Astrocyte of the spinal cord (primary cell): ENCODE measurements at regions not wholly inside any gene's neighbourhood (a gene's known extent, or its start where the extent isn't known, plus 50 kb on each side); places are given as distances from the start of the nearest gene placed in this dataset.

Experiments
- DNase-seq: peaks from one replicate; pipeline ENCODE4 v3.0.0; 2011; ENCODE audit warnings: low read depth, low spot score
- H3K4me3 ChIP-seq: 2 replicates; pipeline ENCODE4 v1.5.1; 2011; ENCODE audit warnings: low read depth, mild to moderate bottlenecking, low read length, moderate library complexity
- in situ Hi-C: cut with HindIII; loops from 2 replicates; pipeline ENCODE4 v1.10.0; 2017; ENCODE audit warnings: low sequenced_read_pairs
- TF ChIP-seq, protein P1 (sequence below): IDR thresholded peaks from 2 replicates; pipeline ENCODE4 v1.5.1; 2012; ENCODE audit warnings: low read depth, mild to moderate bottlenecking, low read length, inconsistent platforms

DNA sequence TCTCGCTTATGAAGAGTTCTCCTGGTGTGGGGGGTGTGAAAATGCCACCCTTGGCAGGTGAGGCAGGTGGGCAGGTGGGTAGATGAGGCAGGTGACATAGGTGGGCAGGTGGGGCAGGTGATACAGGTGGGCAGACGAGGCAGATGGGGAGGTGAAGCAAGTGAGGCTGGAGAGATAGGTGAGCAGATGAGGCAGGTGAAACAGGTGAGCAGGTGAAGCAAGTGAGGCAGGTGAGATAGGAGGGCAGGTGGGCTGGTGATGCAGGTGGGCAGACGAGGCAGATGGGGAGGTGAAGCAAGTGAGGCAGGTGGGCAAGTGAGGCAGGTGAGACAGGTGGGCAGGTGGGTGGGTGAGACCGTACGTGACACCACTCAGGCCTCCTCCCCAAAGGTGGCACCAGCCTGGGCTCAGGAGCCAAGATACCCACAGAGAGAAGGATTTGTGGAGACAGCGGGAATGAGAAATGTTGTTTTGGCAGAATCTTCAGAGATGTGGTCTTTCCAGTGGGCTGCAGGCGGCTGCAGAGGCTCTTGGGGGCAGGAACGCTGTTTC, 232.3 kb upstream of the MYT1L start:
- TF ChIP-seq, protein P1, sequence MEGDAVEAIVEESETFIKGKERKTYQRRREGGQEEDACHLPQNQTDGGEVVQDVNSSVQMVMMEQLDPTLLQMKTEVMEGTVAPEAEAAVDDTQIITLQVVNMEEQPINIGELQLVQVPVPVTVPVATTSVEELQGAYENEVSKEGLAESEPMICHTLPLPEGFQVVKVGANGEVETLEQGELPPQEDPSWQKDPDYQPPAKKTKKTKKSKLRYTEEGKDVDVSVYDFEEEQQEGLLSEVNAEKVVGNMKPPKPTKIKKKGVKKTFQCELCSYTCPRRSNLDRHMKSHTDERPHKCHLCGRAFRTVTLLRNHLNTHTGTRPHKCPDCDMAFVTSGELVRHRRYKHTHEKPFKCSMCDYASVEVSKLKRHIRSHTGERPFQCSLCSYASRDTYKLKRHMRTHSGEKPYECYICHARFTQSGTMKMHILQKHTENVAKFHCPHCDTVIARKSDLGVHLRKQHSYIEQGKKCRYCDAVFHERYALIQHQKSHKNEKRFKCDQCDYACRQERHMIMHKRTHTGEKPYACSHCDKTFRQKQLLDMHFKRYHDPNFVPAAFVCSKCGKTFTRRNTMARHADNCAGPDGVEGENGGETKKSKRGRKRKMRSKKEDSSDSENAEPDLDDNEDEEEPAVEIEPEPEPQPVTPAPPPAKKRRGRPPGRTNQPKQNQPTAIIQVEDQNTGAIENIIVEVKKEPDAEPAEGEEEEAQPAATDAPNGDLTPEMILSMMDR = no peak
- in situ Hi-C loops = no loop called here
- H3K4me3 ChIP-seq = no peak overlapping the region
- no peak for DNase-seq

DNA sequence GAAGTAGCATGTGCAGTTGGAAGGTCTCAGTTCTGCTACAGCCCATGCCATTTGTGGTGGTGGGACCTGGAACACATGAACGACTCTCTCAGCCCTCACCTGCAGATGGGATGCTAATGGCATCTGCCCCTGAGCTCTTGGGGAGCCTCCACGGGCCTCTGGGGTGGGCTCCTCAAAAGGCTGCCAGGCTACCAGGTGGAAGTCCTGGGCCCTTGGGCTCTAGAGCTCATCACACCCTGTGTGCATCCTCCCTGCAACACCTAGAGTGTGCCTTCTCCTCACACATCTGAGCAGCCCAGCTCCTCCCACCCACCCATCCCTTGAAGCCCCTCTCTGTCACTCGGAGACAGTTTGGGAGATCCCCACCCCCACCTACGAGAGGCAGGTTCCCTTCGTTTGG, 231.8 kb upstream of the MYT1L start:
- no peak overlapping the region for H3K4me3 ChIP-seq
- DNase-seq = no peak
- in situ Hi-C loops = no loop called here
- TF ChIP-seq, protein P1 = no peak

DNA sequence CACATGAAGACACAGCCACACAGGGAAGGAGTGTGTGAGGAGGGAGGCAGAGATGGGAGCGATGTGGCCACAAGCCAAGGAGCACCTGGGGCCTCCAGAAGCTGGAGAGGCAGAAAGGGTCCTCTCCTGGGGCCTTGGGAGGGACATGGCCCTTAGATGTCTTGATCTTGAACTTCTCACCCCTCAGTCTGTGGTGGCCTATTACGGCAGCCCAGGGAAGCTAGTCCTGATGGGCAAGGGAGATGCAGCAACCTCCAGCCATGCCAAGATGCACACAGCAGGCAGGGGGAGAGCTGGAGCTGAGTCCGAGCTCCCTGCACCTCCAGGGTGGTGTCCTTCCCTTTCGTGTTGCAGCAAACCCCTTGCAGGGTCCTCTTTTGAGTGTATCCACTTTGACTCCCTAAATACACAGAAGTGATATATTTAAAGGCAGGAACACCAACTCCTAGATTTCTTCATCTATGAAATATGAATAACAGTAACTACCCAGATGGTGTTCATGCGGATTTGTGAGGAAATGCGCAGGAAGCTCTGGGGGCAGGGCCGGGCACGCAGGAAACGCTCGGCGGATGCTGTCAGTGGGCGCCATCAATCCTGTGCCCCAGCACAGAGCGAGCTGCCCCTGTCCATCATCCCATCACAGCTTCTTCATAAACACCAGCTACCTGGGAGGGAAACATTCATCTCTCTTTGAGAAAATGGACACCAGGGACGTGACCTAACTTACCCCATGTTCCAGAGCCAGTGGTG, 230.4 kb upstream of the MYT1L start:
- in situ Hi-C loops = no loop called here
- no peak for DNase-seq
- no peak overlapping the region for H3K4me3 ChIP-seq
- TF ChIP-seq, protein P1 = no peak

DNA sequence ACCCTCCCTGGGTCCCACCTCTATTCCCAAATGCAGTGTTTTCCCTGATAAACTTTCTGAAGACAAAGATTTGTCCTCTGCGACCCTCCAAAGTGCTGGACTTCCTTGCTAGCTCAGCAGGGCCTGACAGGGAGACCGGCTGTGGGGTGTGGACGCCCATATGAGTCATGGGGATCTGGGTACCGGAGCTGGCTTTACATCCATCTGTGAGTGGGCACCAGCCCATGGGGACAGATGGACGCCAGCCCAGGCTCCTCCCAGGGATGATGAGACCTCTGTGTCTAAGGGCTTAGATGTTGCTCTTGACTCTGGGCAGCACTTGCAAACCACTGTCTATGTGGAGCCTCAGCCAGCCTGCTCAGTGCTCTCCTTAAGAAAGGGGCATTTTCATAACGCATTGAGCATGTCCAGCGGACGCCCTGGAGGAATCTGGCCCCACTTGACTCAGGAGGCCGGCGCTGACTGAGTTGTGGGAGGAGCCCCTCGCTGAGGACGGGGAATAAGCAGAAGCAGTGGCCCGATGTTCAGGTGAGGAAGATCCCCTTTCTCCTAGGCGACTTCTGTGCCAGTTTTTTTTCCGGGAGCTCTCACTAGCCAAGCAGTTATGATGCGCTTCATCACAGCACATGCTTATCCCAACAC, 229.4 kb upstream of the MYT1L start:
- H3K4me3 ChIP-seq = no peak overlapping the region
- TF ChIP-seq, protein P1 = no peak
- in situ Hi-C loops = no loop called here
- DNase-seq = no peak

DNA sequence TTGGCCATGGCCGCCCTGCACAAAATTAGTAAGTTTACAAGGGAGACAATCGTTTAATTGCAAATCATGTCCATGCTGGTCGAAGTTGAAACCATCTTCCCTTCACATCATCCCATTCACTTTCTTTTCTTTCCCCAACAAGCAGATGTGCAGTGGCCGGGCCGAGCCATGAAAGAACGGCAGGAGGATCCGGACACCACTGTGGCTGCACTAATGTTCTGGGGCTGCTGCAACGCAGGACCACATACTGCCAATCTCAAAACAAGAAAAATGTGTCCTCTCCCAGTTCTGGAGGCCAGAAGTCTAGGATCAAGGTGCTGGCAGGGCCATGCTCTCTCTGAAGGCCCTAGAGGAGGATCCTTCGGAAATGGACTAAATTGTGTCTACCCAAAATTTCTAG, 227.4 kb upstream of the MYT1L start:
- TF ChIP-seq, protein P1 = no peak

DNA sequence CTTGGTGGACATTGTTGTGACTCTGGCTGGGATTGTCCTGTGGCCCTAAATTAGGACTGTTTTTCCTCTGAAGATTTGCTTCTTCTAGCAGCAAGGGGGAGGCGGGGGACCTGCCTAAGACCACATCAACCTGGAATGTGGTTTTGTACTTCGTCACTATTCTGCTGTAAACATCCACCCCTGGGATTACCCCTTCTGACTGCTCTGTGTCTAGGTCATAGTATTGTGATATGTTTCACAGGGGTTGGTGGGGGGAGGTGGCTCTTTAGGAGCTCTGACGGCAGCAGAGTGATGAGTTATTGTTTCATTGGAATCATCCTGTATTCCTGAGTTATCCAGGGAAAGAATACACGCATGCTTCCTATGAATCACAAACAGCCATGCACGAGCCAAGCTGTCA, 226.4 kb upstream of the MYT1L start:
- in situ Hi-C loops = no loop called here
- no peak for DNase-seq
- TF ChIP-seq, protein P1 = no peak
- no peak overlapping the region for H3K4me3 ChIP-seq

More for the DNA sequence above, 227.4 kb upstream of the MYT1L start:
- DNase-seq = no peak
- in situ Hi-C loops = no loop called here
- no peak overlapping the region for H3K4me3 ChIP-seq
